MCF 10A (cell line): ENCODE measurements at regions not wholly inside any gene's neighbourhood (a gene's known extent, or its start where the extent isn't known, plus 50 kb on each side); places are given as distances from the start of the nearest gene placed in this dataset. TPM values are rescaled to one million over a fixed set of nuclear protein-coding genes. Genes with fewer than 3 reads are reported as not detected.

Source experiments
- BruUV-seq: library from RNA; stranded (reverse); fragments of 400-500 nt; replicated peaks from 2 replicates; lab custom pipeline; 2021; lab: Mats Ljungman, UMichigan
- CTCF ChIA-PET: fragments of 300-600 bp; sonication (Branson Sonifier 250); formaldehyde crosslinking; extraction: SDS; loops from one replicate; lab custom pipeline; 2021; ENCODE audit warnings: antibody characterized with exemption, inconsistent platforms; lab: Yijun Ruan, JAX
- POLR2A ChIA-PET: fragments of 300-600, 350-650 bp; sonication (Branson Sonifier 250); formaldehyde crosslinking; extraction: SDS; loops from one replicate; lab custom pipeline; 2020; ENCODE audit warnings: antibody characterized with exemption, inconsistent platforms; lab: Yijun Ruan, JAX
- DNase-seq: peaks from one replicate; pipeline ENCODE4 v3.0.0-alpha.2; 2018; ENCODE audit not compliant: unreplicated experiment
- H3K27ac Mint-ChIP-seq: one replicate; pipeline ENCODE4 v1.8.0; 2022; ENCODE audit warnings: mild to moderate bottlenecking, low read depth, mixed read lengths; ENCODE audit not compliant: unreplicated experiment
- H3K27me3 Mint-ChIP-seq: one replicate; pipeline ENCODE4 v1.8.0; 2022; ENCODE audit warnings: mixed read lengths; ENCODE audit not compliant: insufficient read depth, unreplicated experiment
- H3K36me3 Mint-ChIP-seq: one replicate; pipeline ENCODE4 v1.8.0; 2022; ENCODE audit warnings: mild to moderate bottlenecking, moderate library complexity, mixed read lengths; ENCODE audit not compliant: insufficient read depth, unreplicated experiment
- H3K4me1 Mint-ChIP-seq: one replicate; pipeline ENCODE4 v1.8.0; 2022; ENCODE audit warnings: mixed read lengths; ENCODE audit not compliant: insufficient read depth, unreplicated experiment
- H3K4me3 Mint-ChIP-seq: one replicate; pipeline ENCODE4 v1.8.0; 2022; ENCODE audit warnings: mild to moderate bottlenecking, moderate library complexity, mixed read lengths; ENCODE audit not compliant: unreplicated experiment
- H3K9me3 Mint-ChIP-seq: one replicate; pipeline ENCODE4 v1.8.0; 2022; ENCODE audit warnings: mixed read lengths; ENCODE audit not compliant: unreplicated experiment
- CTCF ChIP-seq: fragments of 200-600 bp; IDR thresholded peaks from one replicate; pipeline ENCODE4 v1.8.0; 2022; ENCODE audit warnings: antibody characterized with exemption, mild to moderate bottlenecking; ENCODE audit not compliant: unreplicated experiment
- intact Hi-C: fragments of 100-400 bp; cut with micrococcal nuclease; formaldehyde crosslinking; loops from 2 replicates; pipeline ENCODE4 v1.14.1; 2022
- microRNA-seq: library from miRNA; unstranded; fragments of <30 nt; microRNA quantifications from one replicate; pipeline ENCODE4 v1.2.0, GENCODE V29; 2022

- TF ChIP-seq CTCF = no peak
- Mint-ChIP-seq H3K36me3 (no peaks in the 10 kb centered on the region), H3K9me3 (peaks cover 7% of the 10 kb centered on the region), H3K4me1 (no peaks in the 10 kb centered on the region), H3K27ac (no peak overlapping the region), H3K4me3 (no peak overlapping the region), H3K27me3 (peaks cover 22% of the 10 kb centered on the region)
- BruUV-seq = no TSS peak
- intact Hi-C loops = no loop called here
- CTCF ChIA-PET = no interaction called here
- no peak for DNase-seq
- POLR2A ChIA-PET = no interaction called here
Observed at GRCh38 chr18:66662632-66663031, 58.7 kb upstream of the CDH19 start.

GRCh38 chr18:66655407-66655806, 51.5 kb upstream of the CDH19 start:
- BruUV-seq = no TSS peak
- Mint-ChIP-seq H3K4me3 (no peak overlapping the region), H3K9me3 (no peaks in the 10 kb centered on the region), H3K36me3 (no peaks in the 10 kb centered on the region), H3K27ac (no peak overlapping the region), H3K4me1 (no peaks in the 10 kb centered on the region), H3K27me3 (no peaks in the 10 kb centered on the region)
- intact Hi-C loops = no loop called here
- TF ChIP-seq CTCF = no peak
- CTCF ChIA-PET = interaction anchor here (1.2 kb wide), 1 partner anchor 8 kb away, joined by 3 read pairs; no protein-coding TSS in a partner anchor
- no peak for DNase-seq
- POLR2A ChIA-PET = no interaction called here

Small RNA genes lying in the stretch of these regions (microRNA-seq; reads per million reads assigned to microRNA genes)
- gene MIR5011 = not detected
